GM21786 (cell line): ENCODE measurements at regions not wholly inside any gene's neighbourhood (a gene's known extent, or its start where the extent isn't known, plus 50 kb on each side); places are given as distances from the start of the nearest gene placed in this dataset.

Experiments
- ATAC-seq: cut with Tn5 transposase; IDR thresholded peaks from one replicate; pipeline ENCODE4 v1.9.1; 2021; ENCODE audit not compliant: unreplicated experiment

DNA sequence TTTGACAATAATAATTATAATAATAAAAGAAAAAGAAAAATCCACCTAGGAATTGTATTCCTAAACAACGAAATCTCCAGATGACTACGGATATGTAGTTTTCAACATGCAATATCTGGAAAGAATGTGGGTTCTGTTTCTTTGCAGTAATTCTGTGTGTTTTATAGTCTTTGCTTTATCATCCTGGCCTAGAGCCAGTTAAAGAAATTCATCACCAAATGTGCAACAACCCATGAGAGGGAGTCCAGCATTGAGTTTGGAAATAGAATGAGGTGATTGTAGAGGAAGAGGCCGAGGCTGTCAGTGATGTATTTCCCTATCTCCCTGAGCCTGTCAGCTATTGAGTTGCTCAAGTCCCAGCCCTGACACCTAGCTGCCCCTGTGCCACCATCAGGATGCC, 200.5 kb upstream of the DCN start:
- ATAC-seq, result no peak

- no peak for ATAC-seq
Measured at GRCh38 chr12:91382081-91382543, 199.5 kb upstream of the DCN start.

GRCh38 chr12:91381309-91381804, 198.7 kb upstream of the DCN start:
- ATAC-seq, result peak; percentile 50

GRCh38 chr12:91380631-91381030, 198.0 kb upstream of the DCN start:
- no peak for ATAC-seq

GRCh38 chr12:91379051-91379775, 196.6 kb upstream of the DCN start:
- ATAC-seq, result no peak

DNA sequence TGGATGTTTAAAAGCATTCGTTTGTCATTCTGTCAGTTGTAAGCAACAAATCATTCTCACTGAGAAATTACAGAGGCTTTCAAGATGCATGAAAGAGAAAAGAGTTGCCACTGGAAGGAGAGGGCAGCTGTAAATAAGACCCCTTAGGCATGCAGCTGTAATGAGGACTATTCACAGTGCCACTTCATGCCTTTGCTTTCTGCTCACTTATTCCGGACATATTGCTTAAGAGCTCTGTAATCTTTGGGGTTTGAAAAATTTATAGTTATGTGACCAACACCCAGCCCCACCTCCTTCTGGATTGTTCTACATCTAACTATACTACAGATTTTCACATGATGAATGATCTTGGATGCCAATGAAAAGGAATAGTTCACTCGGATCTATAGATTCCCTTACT, 194.8 kb upstream of the DCN start:
- ATAC-seq, result no peak

DNA sequence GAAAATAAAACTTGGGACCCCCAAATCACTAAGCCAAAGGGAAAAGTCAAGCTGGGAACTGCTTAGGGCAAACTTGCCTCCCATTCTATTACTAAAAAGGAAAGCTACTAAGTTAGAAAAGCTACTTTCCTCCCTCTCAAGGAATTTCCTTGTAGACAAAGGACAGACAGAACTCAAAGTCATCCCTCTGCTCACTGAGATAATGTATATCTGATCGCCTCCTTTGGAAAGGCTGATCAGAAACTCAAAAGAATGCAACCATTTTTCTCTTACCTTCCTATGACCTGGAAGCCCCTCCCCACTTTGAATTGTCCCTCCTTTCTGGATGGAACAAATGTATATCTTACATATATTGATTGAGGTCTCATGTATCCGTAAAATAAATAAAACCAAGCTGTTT, 190.5 kb upstream of the DCN start:
- ATAC-seq, result no peak

GRCh38 chr12:91370086-91370868, 187.7 kb upstream of the DCN start:
- ATAC-seq, result no peak

- no peak for ATAC-seq
Measured at GRCh38 chr12:91368613-91369012, 186.0 kb upstream of the DCN start.

DNA sequence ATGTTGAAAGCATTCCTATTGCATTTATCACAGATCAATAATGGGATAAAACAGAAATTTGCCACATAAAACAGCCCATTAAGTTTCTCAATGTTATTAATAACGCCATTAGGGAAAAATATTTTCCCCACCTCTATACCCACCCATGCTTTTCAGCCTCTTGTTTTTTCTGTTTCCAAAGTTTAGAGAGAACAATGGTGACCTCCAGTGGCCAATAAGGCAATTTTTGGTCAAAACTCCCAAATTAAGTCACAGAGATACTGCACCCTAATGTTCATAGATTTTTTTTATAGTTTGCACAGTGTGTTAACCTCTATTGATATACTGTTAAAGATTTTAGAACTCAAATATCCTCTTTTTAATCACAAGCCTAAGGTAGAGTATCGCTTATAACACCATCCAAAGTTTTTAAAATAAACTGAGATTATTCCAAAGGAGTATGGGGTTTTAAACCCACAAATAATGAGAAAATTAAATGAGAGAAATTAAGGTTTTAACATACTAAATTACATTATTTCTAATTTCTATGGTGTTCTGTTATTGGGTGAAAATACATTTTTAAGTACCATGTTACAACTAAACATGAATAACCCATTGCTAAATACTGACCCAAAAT, 184.7 kb upstream of the DCN start:
- ATAC-seq, result no peak

DNA sequence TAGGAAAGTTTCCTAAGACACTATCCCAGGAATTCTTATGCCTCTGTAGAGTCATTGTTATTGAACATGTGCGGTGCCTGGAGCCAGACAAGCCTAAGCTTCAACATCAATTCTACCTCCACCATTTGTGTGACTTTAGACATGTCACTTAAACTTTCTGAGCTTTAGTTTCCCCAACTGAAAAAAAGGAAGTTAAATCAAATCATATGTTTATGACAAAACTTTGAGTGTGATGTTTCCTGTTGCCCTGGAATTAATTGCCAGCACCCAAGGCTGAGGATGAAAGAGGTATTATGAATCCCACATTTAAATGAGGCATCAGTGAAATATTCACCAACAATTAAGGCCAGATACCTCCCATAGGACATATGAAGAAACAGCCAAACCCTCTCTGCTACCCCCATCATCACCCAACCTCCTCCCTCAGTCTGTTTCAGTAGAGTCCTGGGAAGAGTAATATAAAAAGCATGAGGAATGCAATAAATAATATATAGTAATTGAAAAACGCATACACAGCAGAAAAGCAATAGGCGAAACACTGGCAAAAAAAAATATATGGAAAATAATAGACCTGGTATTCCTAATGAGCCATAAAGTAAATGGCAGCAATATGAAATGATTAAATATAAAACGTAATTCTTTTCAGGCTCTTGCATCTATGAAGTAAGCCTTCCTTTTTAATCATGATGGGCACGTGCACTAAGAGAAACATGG, 182.0 kb upstream of the DCN start:
- ATAC-seq, result no peak

DNA sequence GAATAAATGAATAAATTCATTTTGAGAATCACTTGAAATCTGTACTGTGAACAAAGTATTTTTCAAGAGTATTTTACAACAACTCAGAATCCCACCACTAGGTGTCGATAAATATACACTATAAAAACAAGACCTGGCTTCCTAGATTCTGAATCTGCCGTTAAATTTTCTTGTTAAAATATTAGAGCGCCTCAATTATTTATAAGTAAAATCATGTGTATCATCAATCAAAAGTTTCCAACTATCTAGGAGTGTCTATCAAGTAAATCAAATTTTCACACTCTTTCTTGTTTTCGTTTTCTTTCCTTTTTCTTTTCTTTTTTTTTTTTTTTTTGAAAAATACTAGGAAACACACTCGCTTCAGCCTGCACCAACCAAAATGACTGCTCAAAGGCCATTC, 179.2 kb upstream of the DCN start:
- ATAC-seq, result no peak

DNA sequence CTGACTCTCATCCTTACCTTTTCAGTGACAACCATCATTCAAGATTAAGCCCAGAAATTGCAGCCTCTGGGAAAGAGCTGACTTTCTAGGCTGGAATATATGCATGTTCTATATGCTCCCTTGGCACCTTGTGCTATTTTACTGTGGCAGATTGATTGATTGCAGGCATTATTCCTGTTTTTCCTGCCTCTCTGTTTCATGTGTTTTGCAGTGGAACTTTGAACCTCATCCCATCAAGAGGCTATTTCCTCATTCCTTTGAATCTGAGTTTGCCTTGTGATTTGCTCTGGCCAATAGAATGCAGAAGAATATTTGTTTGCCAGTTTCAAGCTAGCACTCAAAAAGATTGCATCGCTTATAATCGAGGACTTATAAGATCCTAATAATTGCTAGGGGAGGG, 174.8 kb upstream of the DCN start:
- ATAC-seq, result no peak

DNA sequence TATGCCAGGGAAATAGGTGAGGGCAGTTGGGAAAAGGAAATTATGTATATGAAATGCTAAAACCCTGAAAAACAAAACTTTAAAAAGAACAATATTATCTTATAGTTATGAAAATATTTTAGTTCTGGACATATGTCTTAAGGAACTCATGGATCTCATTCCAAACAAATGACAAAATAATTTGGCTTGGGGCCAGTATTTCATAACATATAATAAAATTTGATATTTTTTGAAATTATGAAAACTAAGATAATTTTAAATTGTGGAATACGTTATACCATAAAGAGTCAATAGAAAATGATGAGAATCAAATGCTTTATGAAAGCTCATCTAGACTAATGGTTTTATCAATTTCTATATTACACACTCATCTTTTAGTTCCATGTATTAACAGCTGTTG, 173.8 kb upstream of the DCN start:
- no peak for ATAC-seq

- ATAC-seq, result peak; percentile 95
Measured at GRCh38 chr12:91355150-91356006, 172.8 kb upstream of the DCN start.

DNA sequence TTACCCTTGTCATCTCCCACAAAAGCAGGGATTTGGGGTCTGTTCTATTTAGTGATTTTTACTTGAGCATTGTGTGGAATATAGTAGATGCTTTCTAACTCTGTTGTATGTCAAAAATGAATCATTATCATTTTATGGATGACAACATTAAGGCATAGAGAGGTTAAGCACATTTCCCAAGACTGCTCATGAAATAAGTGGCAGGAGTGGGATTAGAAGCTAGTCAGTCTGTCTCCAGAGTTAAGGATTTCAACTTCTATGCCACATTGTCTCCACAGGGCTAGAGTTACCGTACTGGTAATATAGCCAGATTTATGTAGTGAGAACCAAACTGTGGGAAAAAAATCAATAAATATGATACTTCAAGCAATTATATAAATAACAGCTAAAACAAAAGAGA, 170.6 kb upstream of the DCN start:
- no peak for ATAC-seq

GRCh38 chr12:91349476-91349875, 166.9 kb upstream of the DCN start:
- no peak for ATAC-seq

- no peak for ATAC-seq
Measured at GRCh38 chr12:91347481-91348214, 165.0 kb upstream of the DCN start.

DNA sequence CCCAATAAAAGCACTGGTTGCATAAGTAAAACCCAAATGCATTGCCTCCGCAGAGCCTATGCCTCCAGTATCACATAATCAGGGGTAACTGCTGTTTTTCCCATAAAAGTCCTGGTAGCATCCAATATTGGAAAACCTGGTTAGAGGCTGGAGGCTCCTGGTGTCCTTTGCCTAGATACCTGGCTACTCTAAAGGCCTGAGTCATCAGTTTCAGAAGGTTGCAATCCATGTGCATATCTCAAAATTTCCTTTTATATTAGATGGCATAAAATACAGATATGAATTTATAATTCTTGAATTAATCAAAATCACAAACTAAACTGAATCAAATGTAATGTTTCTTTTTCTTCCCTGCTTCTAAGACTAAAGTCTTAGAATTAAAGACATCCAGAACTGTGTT, 164.2 kb upstream of the DCN start:
- no peak for ATAC-seq

- ATAC-seq, result no peak
Measured at GRCh38 chr12:91344408-91344807, 161.8 kb upstream of the DCN start.
